Cerebellar cortex (tissue), 1 donor: ENCODE measurements at regions not wholly inside any gene's neighbourhood (a gene's known extent, or its start where the extent isn't known, plus 50 kb on each side); places are given as distances from the start of the nearest gene placed in this dataset.

ENCODE experiments used
- DNase-seq: peaks from one replicate; pipeline ENCODE4 v3.0.0-alpha.2; 2015; ENCODE audit warnings: low spot score

DNA sequence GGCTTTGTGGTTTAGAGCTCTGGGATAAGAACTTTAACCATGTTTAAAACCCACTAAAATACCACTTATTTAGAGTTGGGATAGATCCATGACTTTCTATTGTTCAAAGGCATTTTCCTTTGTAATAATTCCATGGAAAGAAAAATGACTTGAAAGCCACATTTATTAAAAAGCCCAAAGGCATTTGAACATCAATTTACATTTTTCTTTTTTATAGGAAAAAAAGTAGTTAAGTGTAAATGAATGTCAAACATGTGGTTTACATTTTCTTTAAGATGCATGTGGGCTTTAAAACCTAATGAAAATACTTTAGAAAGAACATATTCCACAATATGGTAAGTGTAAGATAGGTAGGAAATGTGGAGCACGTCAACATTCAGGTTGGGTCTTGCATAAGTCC lies 443.2 kb downstream of the TOX3 start:
- no peak for DNase-seq

GRCh38 chr16:52101246-52101645 lies 445.7 kb downstream of the TOX3 start:
- DNase-seq = no peak

DNA sequence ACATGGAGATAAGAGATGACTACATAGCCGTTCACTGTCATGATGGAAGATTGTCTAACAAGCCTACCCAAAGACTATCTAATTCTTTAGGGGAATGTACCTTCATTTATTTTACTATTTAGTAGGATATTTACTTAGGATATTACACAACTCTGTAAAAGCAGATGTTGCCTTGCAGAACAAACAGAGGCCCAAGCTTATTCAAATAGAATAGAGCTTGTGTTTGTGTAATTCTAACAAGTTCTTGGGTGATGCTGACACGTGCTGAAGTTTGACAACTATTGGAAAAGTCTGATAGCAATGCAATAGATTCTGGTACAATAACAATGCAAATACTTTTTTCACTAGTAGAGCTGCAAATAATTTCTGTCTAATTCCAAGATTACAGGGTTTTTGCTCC lies 447.6 kb downstream of the TOX3 start:
- DNase-seq = no peak

DNA sequence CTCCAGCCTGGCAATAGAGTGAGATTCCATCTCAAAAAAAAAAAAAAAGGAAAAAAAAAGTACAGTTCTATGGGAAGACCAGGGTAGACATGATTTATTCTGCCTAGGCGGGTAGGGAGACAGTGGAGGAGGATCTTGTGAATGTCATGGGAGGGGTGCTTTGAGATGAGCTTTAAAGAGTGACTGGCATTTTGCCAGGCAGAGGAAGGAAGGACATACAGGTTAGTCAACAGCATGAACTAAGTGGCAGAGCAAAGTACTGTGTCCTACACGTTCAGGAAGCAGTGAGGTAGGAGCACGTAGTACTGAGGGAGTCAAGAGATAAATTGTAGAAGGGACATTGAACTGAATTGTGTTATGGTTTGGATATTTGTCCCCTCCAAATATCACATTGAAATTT lies 451.5 kb downstream of the TOX3 start:
- DNase-seq = no peak

- DNase-seq = no peak
These were observed 454.8 kb downstream of the TOX3 start for GRCh38 chr16:52092126-52092525.

DNA sequence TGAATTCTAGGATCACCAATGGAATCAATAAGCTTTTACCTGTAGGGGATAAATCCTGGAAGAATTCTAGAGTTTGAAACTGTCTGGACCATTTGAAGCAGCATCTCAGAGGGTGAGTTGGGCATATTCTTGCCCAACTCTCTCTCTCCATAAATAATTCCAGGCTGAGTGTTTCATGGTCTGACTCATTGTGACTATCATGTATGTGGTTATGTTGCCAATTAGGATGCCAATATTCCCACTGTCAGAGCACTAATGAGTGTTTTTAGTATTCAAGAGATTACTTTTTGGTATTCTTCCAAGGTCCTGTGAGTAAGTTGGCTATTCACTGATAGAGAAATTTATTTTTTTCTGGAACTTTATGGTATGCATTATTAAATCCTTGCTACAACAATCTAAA lies 456.9 kb downstream of the TOX3 start:
- DNase-seq = no peak

DNA sequence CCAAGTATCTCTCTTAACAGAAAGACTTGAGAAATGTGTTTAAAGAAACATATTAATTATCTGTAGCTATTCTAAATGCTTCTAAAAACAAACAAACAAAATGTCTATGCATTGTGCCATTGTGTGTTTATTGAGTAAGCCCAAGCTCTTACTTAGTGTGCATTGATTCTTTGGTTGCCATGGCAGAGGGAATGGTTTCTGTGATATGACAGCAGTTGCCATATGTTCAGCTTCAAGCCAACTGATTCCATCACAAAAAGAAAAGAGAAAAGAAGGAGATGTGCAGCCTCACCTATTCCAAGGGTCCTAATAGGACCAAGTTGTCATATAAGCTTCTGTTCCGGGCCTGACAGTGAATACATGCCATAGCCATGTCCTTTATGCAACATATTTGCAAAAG lies 457.5 kb downstream of the TOX3 start:
- DNase-seq = no peak

DNA sequence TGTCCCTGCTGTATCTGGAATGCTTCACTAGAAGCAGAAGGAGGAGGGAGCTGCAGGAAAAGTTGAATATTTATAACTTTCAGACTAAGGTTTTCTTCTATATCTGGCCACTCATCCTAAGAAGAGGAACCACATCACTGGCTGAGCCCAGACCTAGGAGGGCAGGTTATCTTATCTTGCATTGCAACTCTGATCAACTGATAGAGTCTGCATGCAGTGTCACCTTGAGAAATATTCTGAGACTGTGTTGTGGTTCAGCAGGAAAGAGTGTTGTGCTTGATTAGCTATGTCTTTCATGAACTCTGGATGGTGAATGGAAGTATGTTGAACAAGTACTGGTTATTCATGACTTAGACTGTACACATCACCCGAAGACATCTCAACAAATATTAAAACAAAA lies 460.0 kb downstream of the TOX3 start:
- DNase-seq = no peak

- DNase-seq = no peak
These were observed 468.0 kb downstream of the TOX3 start for GRCh38 chr16:52078716-52079655.

- no peak for DNase-seq
These were observed 469.3 kb downstream of the TOX3 start for GRCh38 chr16:52077607-52078006.

DNA sequence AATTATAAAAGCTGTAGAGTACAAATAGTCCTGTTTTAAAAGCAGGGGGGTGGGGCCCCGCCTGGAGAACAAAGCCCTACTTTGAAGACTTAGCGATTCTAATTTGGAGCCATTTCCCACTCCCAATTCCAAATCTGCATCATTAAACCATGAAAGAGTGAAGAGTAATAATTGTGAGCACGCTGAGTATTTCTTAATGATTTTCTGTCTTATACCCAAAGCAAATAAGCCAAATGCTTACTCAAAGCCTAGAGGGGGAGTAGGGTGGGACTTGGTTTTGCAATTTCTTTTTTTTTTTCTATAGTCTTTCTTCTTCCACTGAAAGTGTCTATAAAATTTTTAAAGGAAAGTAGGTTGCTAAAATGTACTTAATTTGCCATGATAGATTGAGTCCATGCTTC lies 470.1 kb downstream of the TOX3 start:
- DNase-seq = no peak

GRCh38 chr16:52076332-52076731 lies 470.6 kb downstream of the TOX3 start:
- no peak for DNase-seq

GRCh38 chr16:52074133-52074532 lies 472.8 kb downstream of the TOX3 start:
- DNase-seq = no peak

GRCh38 chr16:52073024-52073423 lies 473.9 kb downstream of the TOX3 start:
- DNase-seq = no peak

GRCh38 chr16:52071101-52071500 lies 475.8 kb downstream of the TOX3 start:
- DNase-seq = no peak

DNA sequence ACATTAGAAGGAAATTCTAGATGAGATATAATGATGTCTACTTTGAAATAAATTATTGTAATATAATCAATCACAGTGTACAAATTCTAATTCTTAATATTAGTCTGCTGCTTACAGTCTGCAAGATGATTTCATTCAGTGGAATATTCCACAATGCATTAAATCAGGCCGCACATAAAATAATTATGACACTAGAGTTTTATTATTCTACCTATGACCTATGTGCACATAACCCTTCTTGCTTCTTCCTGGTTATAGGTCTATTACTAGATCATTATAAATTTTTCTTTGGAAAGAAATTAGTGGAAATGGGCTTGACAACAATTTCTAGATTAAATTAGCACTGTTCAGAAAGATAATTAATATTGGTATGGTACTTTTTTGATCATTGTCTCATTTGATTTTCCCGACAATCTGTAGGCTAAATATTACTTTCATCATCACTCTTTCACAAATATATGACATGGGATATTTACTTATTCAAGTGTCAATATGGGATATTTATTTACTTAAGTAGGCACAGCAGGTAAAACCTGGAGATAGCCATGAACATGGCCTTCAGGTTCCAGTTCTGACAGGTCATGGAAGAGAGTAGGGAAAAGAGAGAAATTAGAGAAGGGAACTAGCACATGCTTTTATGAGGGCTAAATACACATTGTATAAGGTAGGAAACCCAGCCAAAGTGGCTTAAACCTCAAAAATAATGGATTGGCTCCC lies 476.4 kb downstream of the TOX3 start:
- DNase-seq = no peak

GRCh38 chr16:52069866-52070265 lies 477.1 kb downstream of the TOX3 start:
- peak; percentile 8 for DNase-seq

GRCh38 chr16:52068447-52069074 lies 478.4 kb downstream of the TOX3 start:
- peak; percentile 38 for DNase-seq

GRCh38 chr16:52066962-52067361 lies 480.0 kb downstream of the TOX3 start:
- peak; percentile 6 for DNase-seq

GRCh38 chr16:52056259-52056658 lies 490.7 kb downstream of the TOX3 start:
- no peak for DNase-seq

GRCh38 chr16:52055381-52055780 lies 491.6 kb downstream of the TOX3 start:
- no peak for DNase-seq

- no peak for DNase-seq
These were observed 492.6 kb downstream of the TOX3 start for GRCh38 chr16:52054326-52054725.

GRCh38 chr16:52052818-52053217 lies 494.1 kb downstream of the TOX3 start:
- DNase-seq = no peak
